ENCODE measurements at regions not wholly inside any gene's neighbourhood (a gene's known extent, or its start where the extent isn't known, plus 50 kb on each side); places are given as distances from the start of the nearest gene placed in this dataset.
"Not testable (repeated sequence)": the region's sequence is repeated elsewhere in the genome, so short reads cannot be mapped to it uniquely, and the experiment has no call there.

- H3K9me3 ChIP-seq (ENCODE audit: control insufficient read depth in 2 of 3, low read length in 3 of 3); H3K27ac Mint-ChIP-seq; H3K36me3 ChIP-seq (ENCODE audit: control insufficient read depth in 2 of 3, insufficient read depth in 3 of 3, low read length in 3 of 3); H3K9me3 Mint-ChIP-seq; POLR2A ChIA-PET; H3K27ac ChIP-seq (ENCODE audit: low read depth, low read length); DNase-seq; ATAC-seq; H3K36me3 Mint-ChIP-seq; intact Hi-C loops (cut with micrococcal nuclease); H3K27me3 ChIP-seq (ENCODE audit: control insufficient read depth in 2 of 2, insufficient read depth in 2 of 2, low read length in 2 of 2); H3K27me3 Mint-ChIP-seq; H3K4me3 Mint-ChIP-seq; H3K4me1 Mint-ChIP-seq; CTCF ChIA-PET; H3K4me1 ChIP-seq (ENCODE audit: control insufficient read depth in 2 of 2, insufficient read depth in 2 of 2, low read length in 2 of 2); H3K4me3 ChIP-seq (ENCODE audit: low read length): not testable (repeated sequence)
Measured at GRCh38 chr16:15205939-15206338, 111.9 kb upstream of the RRN3 start.

DNA sequence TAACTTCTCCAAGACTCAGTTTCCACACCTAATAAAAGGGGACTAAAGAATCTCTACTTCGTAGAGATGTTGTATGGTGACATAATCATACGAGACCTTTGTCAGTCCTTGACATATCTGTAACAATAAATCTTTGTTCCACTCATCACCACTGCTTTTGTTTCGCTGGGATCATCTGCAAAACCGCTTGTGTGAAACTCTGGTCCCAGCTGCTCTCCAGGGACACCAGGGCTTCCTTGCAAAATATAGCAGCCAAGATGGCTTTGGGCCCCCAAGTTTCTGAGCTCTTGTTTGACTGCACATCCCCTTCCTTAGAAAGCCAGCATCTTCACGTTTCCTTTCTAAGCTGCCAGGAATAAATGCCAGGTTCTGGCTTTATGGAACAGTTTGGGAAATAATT lies 110.5 kb upstream of the RRN3 start:
- H3K9me3 ChIP-seq (ENCODE audit: control insufficient read depth in 2 of 3, low read length in 3 of 3); H3K4me1 ChIP-seq (ENCODE audit: control insufficient read depth in 2 of 2, insufficient read depth in 2 of 2, low read length in 2 of 2); ATAC-seq; H3K4me3 ChIP-seq (ENCODE audit: low read length); H3K9me3 Mint-ChIP-seq; H3K27me3 Mint-ChIP-seq; H3K27ac Mint-ChIP-seq; H3K4me3 Mint-ChIP-seq; POLR2A ChIA-PET; H3K4me1 Mint-ChIP-seq; H3K27ac ChIP-seq (ENCODE audit: low read depth, low read length); intact Hi-C loops (cut with micrococcal nuclease); H3K27me3 ChIP-seq (ENCODE audit: control insufficient read depth in 2 of 2, insufficient read depth in 2 of 2, low read length in 2 of 2); DNase-seq; CTCF ChIA-PET; H3K36me3 ChIP-seq (ENCODE audit: control insufficient read depth in 2 of 3, insufficient read depth in 3 of 3, low read length in 3 of 3); H3K36me3 Mint-ChIP-seq: not testable (repeated sequence)

GRCh38 chr16:15192813-15193212 lies 98.7 kb upstream of the RRN3 start:
- CTCF ChIA-PET; H3K4me3 Mint-ChIP-seq; H3K4me1 ChIP-seq (ENCODE audit: control insufficient read depth in 2 of 2, insufficient read depth in 2 of 2, low read length in 2 of 2); H3K27ac ChIP-seq (ENCODE audit: low read depth, low read length); DNase-seq; H3K9me3 Mint-ChIP-seq; intact Hi-C loops (cut with micrococcal nuclease); H3K27ac Mint-ChIP-seq; H3K27me3 Mint-ChIP-seq; H3K4me3 ChIP-seq (ENCODE audit: low read length); ATAC-seq; POLR2A ChIA-PET; H3K27me3 ChIP-seq (ENCODE audit: control insufficient read depth in 2 of 2, insufficient read depth in 2 of 2, low read length in 2 of 2); H3K4me1 Mint-ChIP-seq; H3K9me3 ChIP-seq (ENCODE audit: control insufficient read depth in 2 of 3, low read length in 3 of 3); H3K36me3 Mint-ChIP-seq; H3K36me3 ChIP-seq (ENCODE audit: control insufficient read depth in 2 of 3, insufficient read depth in 3 of 3, low read length in 3 of 3): not testable (repeated sequence)

GRCh38 chr16:15192197-15192596 lies 98.1 kb upstream of the RRN3 start:
- ATAC-seq; DNase-seq; H3K4me3 ChIP-seq (ENCODE audit: low read length); H3K9me3 Mint-ChIP-seq; H3K27ac ChIP-seq (ENCODE audit: low read depth, low read length); POLR2A ChIA-PET; H3K9me3 ChIP-seq (ENCODE audit: control insufficient read depth in 2 of 3, low read length in 3 of 3); H3K36me3 ChIP-seq (ENCODE audit: control insufficient read depth in 2 of 3, insufficient read depth in 3 of 3, low read length in 3 of 3); CTCF ChIA-PET; intact Hi-C loops (cut with micrococcal nuclease); H3K4me3 Mint-ChIP-seq; H3K27ac Mint-ChIP-seq; H3K36me3 Mint-ChIP-seq; H3K4me1 Mint-ChIP-seq; H3K4me1 ChIP-seq (ENCODE audit: control insufficient read depth in 2 of 2, insufficient read depth in 2 of 2, low read length in 2 of 2); H3K27me3 ChIP-seq (ENCODE audit: control insufficient read depth in 2 of 2, insufficient read depth in 2 of 2, low read length in 2 of 2); H3K27me3 Mint-ChIP-seq: not testable (repeated sequence)

GRCh38 chr16:15189478-15189877 lies 95.4 kb upstream of the RRN3 start:
- H3K9me3 ChIP-seq (ENCODE audit: control insufficient read depth in 2 of 3, low read length in 3 of 3); DNase-seq; intact Hi-C loops (cut with micrococcal nuclease); ATAC-seq; H3K9me3 Mint-ChIP-seq; H3K27me3 Mint-ChIP-seq; H3K4me1 Mint-ChIP-seq; H3K4me3 ChIP-seq (ENCODE audit: low read length); H3K4me1 ChIP-seq (ENCODE audit: control insufficient read depth in 2 of 2, insufficient read depth in 2 of 2, low read length in 2 of 2); H3K36me3 ChIP-seq (ENCODE audit: control insufficient read depth in 2 of 3, insufficient read depth in 3 of 3, low read length in 3 of 3); CTCF ChIA-PET; H3K27ac ChIP-seq (ENCODE audit: low read depth, low read length); H3K4me3 Mint-ChIP-seq; POLR2A ChIA-PET; H3K36me3 Mint-ChIP-seq; H3K27ac Mint-ChIP-seq; H3K27me3 ChIP-seq (ENCODE audit: control insufficient read depth in 2 of 2, insufficient read depth in 2 of 2, low read length in 2 of 2): not testable (repeated sequence)

Measured in naive thymus-derived CD4-positive, alpha-beta T cell (primary cell).